HT1080 (cell line): ENCODE measurements at regions not wholly inside any gene's neighbourhood (a gene's known extent, or its start where the extent isn't known, plus 50 kb on each side); places are given as distances from the start of the nearest gene placed in this dataset.
A peak's percentile ranks its signal among the peaks of the same experiment; 100 is the strongest.
"Not testable (repeated sequence)": the region's sequence is repeated elsewhere in the genome, so short reads cannot be mapped to it uniquely, and the experiment has no call there.

ENCODE experiments used
- DNase-seq: peaks from one replicate; pipeline ENCODE4 v3.0.0-alpha.2; 2015; ENCODE audit warnings: low read depth

DNA sequence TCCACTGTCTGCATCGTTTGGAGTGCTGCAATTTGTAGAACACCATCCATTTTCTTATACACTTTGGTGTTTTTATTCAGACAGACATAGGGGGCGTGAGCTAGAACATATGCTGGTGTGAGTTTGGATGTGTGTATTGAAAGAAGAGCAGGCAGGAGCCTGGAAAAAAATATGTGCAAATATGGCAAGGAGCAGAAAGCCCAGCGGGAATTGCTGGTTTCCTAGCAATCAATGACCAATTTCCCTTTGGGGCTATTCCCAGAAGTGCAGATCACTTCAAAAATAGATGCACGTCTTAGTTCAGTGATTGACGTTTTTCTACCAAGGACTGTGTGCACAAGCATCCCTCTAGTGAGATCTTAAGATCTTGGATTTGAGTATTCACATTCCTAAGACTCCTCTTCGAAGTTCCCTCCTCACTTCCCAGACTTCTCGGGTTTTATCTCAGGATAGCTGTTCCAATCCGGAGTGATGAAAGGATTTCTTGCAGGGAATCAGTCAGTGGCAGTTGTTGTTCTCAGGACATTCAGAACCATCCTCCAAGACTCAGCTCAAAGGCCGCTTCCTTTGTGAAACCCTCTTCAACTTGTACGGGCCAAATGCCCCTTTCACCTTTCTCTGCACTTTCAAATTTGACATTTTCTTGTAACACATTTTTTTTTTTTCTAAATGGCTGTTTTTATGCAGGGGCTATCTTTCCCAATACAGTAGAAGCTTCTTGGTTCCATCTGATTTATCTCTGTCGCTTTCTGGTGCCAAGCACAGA lies 268.7 kb upstream of the ASIC2 start:
- no peak for DNase-seq

DNA sequence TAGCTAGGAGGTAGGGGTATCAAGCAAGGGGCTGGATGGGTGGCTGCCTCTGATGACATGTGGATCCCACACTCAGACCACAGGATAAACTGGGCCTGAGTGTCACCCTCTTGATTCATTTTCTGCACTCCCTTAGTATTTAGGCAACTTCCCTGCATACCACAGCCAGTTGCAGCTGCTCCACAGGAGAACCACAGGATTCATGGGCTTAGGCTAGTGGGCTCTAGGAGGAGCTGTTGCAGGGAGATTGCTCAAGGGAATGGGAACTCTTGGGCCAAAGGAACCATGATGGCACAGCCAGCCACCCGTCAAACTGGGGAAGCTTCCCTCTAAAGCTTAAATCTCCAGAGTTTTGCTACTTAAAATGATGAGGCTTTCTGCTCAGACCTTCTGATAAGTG lies 269.7 kb upstream of the ASIC2 start:
- no peak for DNase-seq

DNA sequence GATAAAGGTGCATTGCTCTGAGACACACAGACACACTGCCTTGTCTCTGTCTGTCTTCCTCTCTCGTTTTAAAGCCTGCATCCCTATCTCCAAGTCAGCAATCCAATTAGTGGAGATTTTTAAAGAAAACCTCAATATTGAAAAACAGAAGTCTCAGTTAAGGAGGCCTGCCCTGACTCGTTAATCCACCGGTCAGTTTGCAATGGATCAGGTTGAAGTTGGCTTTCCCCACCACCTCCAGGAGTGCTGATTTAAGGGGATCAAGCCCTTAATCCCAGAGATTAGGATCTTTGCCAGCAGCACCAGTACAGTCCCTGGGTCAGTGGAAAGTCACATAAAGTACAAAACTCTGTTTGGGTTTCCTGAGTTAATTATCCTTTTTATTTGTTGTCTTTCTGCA lies 271.1 kb upstream of the ASIC2 start:
- no peak for DNase-seq

DNA sequence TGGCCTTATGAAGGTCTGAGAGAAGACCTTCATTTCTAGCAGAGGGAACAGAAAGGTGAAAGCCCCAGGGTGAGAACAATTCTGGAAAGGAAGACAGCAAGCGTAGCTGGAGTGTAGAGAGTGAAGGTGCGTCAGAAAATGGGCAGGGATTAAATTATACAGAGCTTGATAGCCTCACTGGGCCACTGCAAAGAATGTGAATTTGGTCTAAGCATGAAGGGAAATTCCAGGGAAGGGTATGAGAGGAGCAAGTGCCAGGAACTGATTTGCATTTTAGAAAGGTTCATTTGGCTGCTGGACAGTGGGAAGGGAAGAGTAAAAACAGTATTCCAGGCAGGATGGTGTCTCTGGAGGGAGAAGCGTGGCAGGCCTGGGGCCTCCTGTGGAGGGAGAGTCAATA lies 274.1 kb upstream of the ASIC2 start:
- DNase-seq: no peak

DNA sequence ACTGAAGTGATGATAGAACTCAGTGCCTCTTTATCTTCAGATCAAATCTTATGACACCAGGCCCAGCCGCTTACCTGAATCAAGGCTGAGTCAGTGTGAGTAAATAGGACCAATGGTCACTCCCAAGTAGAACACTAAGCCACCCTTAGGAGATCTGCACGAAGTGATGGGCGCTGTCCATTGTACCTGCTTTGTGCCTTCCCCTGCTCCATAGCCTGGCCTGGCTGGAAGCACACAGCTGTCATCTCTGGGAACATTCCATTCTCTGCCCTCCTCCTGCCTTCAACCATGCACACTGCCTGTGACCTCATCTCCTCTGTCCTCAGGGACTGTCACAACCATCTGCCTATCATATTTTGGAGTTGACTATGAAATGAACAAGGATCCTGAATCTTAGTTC lies 279.5 kb upstream of the ASIC2 start:
- peak; percentile 10 for DNase-seq

DNA sequence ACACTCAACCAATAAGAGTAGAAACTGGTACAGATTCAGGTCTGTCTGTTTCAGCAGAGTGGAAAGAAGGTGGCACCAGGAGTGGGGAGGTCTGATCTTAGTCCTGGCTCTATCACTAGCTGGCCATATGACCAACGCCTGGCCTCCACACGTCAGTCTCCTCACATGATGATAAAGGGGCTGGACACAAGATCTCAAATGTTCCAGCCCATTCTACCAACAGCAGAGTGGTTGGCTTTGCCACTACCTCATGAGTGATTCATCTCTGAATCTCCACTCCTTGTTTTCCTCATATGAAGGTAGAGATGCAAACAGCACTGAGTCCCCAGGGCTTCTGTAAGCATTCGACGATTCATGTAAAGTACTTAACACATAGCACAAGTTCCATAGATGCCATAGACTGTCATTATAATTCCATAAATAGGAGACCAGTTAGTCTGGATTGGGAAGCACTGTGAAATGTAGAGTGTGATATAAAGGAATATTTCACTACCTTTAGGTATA lies 281.9 kb upstream of the ASIC2 start:
- no peak for DNase-seq

DNA sequence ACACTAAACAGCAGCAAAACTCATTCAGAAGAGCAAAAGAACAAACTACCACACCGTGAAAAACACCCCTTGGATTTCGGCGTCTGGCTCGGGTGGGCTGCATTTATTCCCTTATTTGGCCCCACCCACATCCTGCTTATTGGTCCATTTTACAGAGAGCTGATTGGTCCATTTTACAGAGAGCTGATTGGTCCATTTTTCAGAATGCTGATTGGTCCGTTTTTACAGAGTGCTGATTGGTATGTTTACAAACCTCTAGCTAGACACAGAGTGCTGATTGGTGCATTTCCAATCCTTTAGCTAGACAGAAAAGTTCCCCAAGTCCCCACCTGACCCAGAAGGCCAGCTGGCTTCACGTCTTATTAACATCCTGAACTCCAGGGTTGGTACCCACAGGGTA lies 286.6 kb upstream of the ASIC2 start:
- DNase-seq: not testable (repeated sequence)

DNA sequence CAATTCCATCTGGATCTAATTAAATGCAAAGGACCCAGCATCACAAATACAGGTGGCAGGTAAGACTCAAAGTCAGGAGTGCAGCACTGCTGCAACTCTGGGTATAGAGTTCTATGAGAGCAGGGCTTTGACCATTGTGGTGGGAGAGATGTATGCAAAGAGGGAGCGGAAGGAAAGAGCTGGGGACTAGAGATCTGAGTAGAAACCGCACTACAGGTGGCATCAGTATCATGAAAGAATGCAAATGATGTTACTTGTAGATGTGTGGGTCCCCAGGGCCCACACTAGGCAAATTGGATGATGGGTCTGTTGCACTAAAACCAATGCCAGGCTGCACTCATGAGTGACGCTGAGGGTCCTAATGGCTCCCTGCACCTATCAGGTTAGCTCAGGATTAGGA lies 287.1 kb upstream of the ASIC2 start:
- DNase-seq: no peak

DNA sequence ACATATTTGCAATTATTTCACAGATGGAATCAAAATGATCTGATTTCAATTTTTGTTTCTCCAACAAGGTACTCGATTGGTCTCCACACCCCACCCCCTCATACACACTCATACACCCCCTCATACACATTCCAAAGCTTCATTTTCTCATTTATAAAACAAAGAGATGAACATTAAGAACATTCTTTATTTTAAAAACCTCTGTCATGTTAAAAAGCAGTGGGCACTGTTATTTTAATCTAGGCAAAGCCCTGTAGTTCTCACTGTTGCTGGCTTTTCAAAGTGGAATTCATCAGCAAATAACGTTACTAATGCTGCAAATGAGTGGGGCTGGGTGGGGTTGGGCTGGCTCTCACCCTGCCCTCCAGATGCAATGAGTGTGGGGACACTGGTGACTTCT lies 289.6 kb upstream of the ASIC2 start:
- DNase-seq: no peak

DNA sequence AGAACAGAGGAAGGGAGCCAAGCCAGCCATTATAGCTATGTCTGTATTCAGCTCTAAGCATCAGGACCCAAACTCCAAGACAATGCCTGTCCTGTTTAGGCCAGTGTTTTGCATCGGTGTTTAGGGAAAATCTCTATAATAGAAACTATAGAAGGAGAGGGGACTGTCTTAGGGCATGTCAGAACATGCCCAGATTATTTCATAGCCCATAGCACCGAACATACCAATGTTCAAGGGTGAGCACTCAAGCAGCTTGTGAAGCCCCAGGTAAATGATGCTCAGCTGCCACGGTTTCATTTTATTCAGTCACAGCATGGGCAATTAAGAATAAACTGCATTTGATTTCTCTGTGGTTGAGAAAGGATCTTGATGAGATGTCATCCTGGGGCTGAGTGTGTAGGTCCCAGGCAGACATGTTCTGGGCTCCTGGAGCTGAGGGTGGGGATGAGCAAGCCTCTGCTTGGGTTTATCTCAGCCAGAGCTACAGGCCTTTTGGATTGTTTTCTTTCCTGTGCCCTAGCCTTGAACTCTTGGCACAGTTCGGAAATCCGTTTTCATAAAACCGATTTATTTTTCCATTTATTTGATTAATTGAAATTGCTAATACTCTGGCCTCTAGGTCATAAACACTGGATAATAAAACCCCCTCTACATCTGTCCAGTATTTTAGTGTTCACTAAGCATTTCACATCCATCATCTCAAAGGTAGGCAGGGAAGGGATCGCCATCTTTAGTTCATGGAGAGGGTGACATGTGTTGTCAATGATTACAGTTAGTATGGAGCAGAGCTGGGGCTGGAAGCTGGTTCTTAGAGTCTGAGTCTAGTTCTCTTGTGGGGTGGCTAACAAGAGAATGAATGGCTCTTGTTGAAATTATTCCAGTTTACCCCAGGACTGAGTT lies 290.7 kb upstream of the ASIC2 start:
- DNase-seq: no peak

DNA sequence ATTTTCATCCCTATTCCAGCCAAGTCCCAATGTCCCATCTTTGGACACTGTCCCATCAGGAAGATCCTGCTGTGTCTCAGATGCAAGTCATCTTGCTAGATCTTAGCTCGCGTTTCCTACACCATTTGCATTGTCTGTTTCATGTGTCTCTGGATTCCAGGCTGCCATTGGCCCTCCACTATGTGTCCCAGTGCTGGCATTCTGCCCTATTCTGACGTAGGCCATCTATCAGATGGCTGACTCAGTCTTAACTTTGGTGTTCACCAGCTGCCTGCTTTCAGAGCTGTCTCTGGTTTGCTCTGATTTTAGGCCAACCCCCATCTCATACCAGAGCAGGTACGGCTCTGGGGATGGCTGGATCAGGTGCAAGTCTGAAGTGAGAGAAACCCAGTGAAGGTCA lies 300.9 kb upstream of the ASIC2 start:
- DNase-seq: no peak

DNA sequence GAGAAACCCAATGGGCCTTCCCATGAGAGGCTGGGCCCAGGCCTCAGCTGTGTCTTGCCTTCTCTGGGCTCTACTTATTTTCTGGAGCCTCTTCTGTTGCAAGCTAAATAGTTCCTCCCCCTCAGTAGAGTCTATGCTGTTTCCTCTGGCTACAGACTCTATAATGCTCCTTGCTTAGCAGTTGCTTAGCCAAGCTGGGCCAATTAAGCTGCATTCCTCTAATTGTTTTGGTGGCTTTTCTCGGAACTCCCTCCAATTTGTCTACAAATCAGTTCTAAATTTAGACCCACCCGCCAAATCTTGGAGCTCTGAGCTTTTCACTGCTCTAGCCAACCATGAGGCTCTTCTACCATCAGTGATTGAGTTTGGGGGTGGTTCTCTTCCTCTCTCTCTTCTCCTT lies 302.7 kb upstream of the ASIC2 start:
- DNase-seq: no peak

DNA sequence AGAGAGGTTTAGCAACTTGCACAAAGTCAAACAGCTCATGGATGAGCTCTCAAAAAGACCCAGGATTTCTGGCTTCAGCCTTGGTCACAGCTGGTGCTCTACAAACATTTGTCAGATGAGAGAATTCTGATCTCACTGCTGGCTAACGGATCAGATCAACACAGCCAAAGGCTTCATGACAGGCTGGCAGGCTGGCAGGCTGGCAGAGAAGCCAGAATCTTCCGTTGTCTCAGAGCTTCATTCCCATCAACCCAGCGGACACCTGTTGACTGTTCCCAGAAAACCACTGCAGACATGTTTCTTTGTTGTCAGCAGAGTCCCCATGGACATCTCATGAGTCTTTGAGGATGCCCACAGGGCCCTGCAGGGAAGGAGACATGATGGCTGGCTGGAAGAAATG lies 303.8 kb upstream of the ASIC2 start:
- no peak for DNase-seq

DNA sequence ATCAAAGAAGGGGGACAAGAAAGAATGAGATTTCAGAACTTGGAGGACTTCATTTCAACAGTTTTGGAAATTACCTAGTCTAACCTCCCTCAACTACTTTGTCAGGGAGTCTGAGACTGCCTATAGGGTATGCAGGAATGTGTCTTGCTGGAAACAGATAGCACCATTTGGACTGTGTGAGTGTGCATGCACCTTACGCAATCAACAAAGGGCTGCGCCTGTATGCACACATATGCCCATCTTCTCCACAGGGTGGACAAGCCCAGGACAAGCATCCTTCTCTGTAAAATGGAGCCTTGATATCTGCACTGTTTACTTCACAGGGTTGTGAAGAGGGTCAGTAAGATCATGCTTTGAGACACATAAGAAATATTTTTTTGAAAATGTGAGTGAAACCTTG lies 305.7 kb upstream of the ASIC2 start:
- no peak for DNase-seq

DNA sequence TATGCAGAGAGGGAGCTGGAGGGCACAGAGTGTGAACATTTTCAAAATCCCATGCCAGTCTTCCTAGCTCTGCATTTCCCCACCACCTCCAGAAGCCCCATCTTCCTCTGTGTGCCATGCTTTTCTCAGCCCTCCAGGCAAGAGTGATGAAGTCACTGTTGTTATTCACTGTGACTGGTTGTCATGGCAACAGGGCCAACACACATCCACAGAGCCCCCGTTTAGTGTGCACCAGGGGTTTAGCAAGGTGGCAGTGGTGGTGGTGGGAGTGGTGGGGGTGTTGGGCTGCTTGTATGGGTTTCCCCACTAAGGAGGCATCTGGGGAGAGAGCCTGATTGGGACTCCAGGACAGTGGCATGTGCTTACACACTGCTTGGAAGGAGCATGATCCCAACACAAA lies 309.9 kb upstream of the ASIC2 start:
- no peak for DNase-seq

DNA sequence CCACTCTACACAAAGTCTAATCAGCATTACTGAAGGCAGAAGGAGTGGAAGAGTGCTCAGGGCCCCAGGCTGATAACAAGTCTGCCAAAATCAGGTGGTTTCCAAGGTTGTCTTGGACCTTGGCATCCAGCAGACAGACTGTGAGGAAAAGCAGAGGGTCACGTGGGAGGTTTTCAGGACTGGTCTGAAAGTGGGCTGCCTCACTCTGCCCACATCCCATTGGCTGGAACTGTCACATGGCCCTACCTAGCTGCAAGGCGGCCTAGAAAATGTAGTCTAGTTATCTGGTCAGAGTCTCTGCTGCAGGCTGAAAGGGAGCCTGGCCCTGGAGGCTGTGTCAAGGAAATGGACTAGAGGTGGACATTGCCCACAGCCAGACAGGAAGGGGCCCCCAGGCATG lies 310.7 kb upstream of the ASIC2 start:
- DNase-seq: no peak

DNA sequence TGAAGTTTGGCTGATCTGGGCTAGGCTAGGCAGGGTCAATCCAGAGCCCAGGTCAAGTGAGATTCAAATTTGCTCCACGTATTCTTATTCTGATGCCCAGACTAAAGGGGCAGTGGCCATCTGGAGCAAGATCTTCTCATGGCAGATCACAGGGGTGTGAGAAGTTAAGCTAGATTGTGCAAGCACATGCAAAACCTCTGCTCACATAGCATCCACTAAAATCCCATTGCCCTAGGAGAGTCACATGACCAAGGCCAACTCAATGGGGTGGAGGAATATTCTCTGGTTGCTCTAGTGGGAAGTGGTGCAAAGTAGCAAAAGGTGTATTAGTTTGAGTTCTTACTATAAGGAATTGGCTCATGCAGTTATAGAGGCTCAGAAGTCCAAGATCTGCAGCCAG lies 318.4 kb upstream of the ASIC2 start:
- DNase-seq: no peak

DNA sequence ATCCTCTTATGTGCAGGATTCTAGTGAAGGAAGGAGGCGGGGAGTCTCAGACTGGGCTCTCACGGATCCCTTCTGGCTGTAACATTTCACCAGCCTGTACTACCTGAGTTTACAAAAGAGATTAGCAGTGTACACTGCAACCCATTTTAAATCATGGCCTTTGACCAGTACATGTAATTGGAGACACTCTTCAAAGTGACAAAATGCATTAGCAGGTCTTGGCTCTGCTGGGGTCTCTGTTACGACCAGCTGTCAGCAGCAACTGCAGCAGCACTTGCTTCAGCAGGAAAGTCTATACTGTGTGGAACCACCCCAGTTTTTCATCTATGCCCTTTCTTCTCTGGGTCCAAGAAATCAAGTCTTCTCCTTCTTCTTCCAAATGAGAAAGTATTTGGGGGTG lies 322.8 kb upstream of the ASIC2 start:
- DNase-seq: no peak

DNA sequence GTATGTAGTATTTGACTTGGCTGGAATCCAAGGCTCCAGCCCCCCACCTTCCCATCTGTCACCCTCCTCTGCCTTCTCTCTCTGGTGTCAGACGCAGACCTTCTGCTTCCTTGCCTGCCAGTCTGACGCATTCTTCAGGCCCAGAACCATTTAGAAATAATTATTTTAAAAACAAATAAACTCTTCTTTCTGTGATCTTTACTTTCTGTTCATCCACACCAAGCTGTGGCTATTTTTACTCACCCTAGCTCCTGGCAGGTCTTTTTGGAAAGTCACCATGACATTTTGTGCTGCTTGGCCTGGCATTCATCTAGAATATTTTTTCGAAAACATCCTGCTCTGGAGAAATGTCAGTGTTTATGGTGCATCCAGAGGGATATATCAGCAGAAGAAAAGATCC lies 330.7 kb upstream of the ASIC2 start:
- no peak for DNase-seq

DNA sequence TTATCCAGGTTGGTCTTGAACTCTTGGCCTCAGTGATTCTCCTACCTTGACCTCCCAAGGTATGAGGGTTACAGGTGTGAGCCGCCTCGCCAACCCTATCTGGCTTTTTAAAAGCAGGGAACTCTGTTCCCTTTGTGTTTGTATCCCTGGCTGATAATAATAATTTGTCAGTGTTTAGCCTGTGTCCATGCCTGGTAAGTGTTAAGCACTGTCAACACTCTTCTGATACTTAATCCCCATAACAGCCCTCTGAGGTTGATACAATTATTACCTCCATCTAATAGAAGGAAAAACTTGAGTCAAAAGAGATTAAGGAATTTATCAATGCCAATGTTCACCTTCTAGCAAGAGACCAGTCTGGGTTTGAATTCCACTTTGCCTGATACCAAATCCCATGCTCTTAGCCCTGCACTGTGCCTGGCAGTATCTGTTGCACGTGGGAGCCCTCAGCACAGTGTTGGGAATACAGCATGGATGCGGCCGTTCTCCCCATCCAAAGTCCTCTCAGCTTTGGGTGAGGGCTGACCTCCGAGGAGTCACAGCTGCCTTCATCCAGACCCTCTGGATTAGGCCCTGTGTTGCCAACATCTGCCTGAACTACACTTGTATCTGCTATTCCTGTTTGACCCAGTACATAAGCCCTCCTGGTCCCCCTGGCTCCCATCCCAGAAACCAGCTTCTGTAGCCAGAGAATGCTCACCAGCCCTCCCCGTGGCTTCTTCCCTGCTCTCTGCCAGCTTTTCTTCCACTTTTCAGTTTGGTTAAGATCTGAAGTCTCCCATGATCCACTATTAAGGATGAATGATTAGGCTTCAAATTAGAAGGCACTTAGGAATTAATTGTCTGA lies 335.6 kb upstream of the ASIC2 start:
- no peak for DNase-seq

DNA sequence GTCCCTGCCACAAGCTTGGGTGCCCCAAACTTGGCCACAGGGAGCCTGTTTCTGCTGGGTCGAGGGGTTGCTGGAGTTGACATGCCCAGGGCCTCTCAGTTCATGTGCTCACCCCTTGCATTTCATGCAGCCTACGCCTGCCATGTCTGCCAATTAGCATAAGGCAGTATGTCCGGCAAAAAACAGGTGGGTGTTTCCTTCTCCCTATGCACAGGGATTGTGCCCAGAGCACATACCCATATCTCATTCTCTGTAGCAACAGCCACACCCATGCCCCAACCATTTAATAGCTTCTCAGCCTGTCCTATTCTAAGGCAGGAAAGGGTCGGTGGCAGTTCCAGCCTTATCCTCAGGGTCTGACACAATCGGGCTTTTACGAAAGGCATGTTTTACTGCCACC lies 340.4 kb upstream of the ASIC2 start:
- no peak for DNase-seq

DNA sequence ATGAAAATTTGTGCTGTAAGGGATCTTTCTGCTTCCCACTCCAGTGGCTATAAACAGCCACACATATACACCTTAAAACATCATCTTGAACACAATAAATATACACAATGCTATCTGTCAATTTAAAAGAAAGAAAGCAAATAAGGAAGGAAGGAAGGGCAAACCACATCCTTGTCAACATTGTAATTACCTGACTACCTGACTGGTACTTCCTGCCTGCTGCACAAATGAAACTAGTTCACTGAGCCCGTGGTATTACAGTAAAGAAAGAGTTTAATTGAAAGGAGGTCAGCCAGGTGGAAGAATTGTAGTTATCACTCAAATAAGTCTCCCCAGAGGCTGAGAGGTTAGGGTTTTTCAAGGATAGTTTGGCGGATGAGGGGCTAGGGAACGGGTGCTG lies 344.4 kb upstream of the ASIC2 start:
- DNase-seq: no peak
